Cardiac septum (tissue), 1 donor: ENCODE measurements at regions not wholly inside any gene's neighbourhood (a gene's known extent, or its start where the extent isn't known, plus 50 kb on each side); places are given as distances from the start of the nearest gene placed in this dataset.

Experiments
- DNase-seq: peaks from one replicate; pipeline ENCODE4 v3.0.0-alpha.2; 2020; ENCODE audit warnings: low spot score
- intact Hi-C: fragments of 100-400 bp; cut with DNase I; formaldehyde crosslinking; loops from one replicate; pipeline ENCODE4 v1.14.0; 2022
- donor health status: DM: no; HTN: no; CAD: no.

- no peak for DNase-seq
- intact Hi-C loops: no loop called here
Measured at GRCh38 chr16:87177673-87178072, 139.5 kb downstream of the C16orf95 start.

GRCh38 chr16:87178177-87178863, 138.9 kb downstream of the C16orf95 start:
- no peak for DNase-seq
- intact Hi-C loops: no loop called here

- intact Hi-C loops: no loop called here
- DNase-seq: no peak
Measured at GRCh38 chr16:87178977-87179376, 138.2 kb downstream of the C16orf95 start.

- DNase-seq: no peak
- intact Hi-C loops: no loop called here
Measured at GRCh38 chr16:87180069-87180468, 137.1 kb downstream of the C16orf95 start.

GRCh38 chr16:87182759-87183158, 134.4 kb downstream of the C16orf95 start:
- intact Hi-C loops: no loop called here
- no peak for DNase-seq

- no peak for DNase-seq
- intact Hi-C loops: no loop called here
Measured at GRCh38 chr16:87183647-87184046, 133.5 kb downstream of the C16orf95 start.

- intact Hi-C loops: no loop called here
- DNase-seq: no peak
Measured at GRCh38 chr16:87185308-87185707, 131.9 kb downstream of the C16orf95 start.

- intact Hi-C loops: no loop called here
- no peak for DNase-seq
Measured at GRCh38 chr16:87185983-87186382, 131.2 kb downstream of the C16orf95 start.

- intact Hi-C loops: no loop called here
- no peak for DNase-seq
Measured at GRCh38 chr16:87186446-87186845, 130.7 kb downstream of the C16orf95 start.

- no peak for DNase-seq
- intact Hi-C loops: no loop called here
Measured at GRCh38 chr16:87186876-87187533, 130.2 kb downstream of the C16orf95 start.

- intact Hi-C loops: no loop called here
- DNase-seq: no peak
Measured at GRCh38 chr16:87188104-87188503, 129.1 kb downstream of the C16orf95 start.

- no peak for DNase-seq
- intact Hi-C loops: no loop called here
Measured at GRCh38 chr16:87189426-87189825, 127.8 kb downstream of the C16orf95 start.

GRCh38 chr16:87190288-87191230, 126.6 kb downstream of the C16orf95 start:
- DNase-seq: no peak
- intact Hi-C loops: no loop called here

- intact Hi-C loops: no loop called here
- DNase-seq: no peak
Measured at GRCh38 chr16:87192452-87193073, 124.6 kb downstream of the C16orf95 start.

- DNase-seq: no peak
- intact Hi-C loops: no loop called here
Measured at GRCh38 chr16:87194172-87194571, 123.0 kb downstream of the C16orf95 start.

- no peak for DNase-seq
- intact Hi-C loops: no loop called here
Measured at GRCh38 chr16:87195161-87195560, 122.0 kb downstream of the C16orf95 start.

- intact Hi-C loops: no loop called here
- DNase-seq: no peak
Measured at GRCh38 chr16:87196231-87196630, 121.0 kb downstream of the C16orf95 start.

GRCh38 chr16:87196661-87197060, 120.5 kb downstream of the C16orf95 start:
- intact Hi-C loops: no loop called here
- DNase-seq: no peak

- DNase-seq: no peak
- intact Hi-C loops: no loop called here
Measured at GRCh38 chr16:87198328-87198832, 118.8 kb downstream of the C16orf95 start.

GRCh38 chr16:87198881-87199280, 118.3 kb downstream of the C16orf95 start:
- intact Hi-C loops: no loop called here
- DNase-seq: no peak
